ENCODE measurements at regions not wholly inside any gene's neighbourhood (a gene's known extent, or its start where the extent isn't known, plus 50 kb on each side); places are given as distances from the start of the nearest gene placed in this dataset.

DNA sequence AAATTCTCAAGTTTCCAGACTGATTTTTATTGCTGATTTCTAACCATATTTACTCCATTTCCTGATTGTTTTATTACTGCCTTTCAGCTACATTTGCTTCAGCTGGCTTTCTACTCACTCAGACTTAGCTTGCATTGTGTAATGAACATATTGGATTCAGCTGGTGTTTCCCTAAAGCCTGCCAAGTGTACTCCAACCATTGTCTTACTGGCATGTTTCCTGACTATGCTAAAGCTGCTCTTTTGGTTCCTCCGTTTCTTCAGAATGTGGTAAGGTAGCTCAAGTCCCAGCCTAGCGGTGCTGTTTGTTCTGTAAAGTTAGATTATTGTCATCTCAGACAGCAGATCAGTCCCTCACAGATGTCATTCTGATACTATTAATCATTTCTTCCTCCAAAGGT, 53.1 kb upstream of the GLRA2 start:
- intact Hi-C loops (cut with micrococcal nuclease) = no loop called here

DNA sequence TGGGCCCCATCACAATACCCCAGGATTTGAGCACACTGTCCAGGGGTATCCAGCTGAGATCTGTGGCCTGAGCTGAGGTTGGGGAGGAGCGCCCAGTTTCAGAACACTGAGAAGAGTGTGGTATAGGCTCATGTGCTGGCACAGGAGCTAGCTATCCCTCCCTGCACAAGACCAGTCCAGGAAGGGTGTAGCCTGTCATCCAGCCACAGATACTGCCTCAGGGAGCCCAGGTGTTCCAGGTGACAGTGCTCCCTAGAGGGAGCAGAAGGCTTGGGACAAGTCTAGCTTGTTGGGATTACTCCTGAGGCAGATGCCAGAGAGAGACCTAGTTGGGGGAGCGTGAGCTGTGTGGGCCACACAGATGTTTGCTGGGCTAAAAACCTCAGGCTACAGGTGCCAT, 79.6 kb upstream of the GLRA2 start:
- intact Hi-C loops (cut with micrococcal nuclease) = no loop called here

DNA sequence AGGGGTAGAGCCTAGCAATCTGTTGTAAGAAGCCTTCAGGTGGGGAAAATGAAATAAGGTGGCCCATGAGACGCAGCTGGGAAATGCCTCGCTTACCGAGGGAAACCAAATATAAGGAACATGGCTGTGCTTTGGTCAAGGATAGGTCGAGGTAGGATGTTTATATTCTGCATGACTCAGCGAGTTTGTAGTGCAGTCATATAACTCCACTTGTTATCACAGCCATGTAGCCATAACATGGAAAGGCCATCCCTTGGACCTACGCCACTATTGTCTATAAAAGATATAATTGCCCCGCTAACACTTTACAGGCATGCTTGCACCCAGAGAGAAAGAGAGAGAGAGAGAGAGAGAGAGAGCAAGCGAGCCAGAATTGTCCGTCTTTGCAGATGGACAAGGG, 80.9 kb upstream of the GLRA2 start:
- intact Hi-C loops (cut with micrococcal nuclease) = no loop called here

DNA sequence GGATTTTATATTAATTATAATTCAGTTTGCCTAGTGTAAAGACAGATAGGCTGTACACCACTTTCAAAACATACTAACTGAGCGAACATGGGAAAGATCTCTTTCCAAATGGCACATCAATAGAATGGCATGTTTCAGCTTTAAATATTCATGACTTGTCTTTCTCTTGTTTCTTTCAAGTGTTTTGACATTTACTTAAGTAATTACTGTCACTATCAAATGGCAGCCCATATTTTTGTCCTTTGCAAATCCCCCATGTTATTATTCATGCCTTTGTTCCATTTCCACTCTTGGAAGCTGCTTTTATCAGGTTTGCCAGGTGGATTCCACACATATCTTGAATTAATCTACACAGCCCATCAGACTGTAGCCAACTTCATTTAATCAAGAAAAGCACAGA, 89.2 kb upstream of the GLRA2 start:
- intact Hi-C loops (cut with micrococcal nuclease) = no loop called here

DNA sequence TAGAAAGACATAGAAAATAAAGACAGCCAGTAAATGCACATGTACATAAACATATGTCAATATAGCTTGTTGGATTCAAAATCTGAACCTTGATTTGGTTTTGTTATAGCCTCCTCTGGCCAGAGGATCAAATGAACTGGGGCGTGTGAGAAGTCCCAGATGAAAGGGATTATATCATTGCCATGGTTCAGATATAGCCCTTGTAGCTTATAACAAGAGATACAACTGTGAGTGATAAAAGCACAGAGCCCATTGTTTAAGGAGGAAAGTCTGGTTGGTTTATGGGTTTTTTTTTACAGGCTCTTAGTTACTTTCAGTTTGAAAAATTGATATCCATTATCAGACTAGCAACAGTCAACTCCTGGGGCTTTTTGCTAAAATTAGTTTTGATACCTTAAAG, 101.7 kb upstream of the GLRA2 start:
- intact Hi-C loops (cut with micrococcal nuclease) = no loop called here

DNA sequence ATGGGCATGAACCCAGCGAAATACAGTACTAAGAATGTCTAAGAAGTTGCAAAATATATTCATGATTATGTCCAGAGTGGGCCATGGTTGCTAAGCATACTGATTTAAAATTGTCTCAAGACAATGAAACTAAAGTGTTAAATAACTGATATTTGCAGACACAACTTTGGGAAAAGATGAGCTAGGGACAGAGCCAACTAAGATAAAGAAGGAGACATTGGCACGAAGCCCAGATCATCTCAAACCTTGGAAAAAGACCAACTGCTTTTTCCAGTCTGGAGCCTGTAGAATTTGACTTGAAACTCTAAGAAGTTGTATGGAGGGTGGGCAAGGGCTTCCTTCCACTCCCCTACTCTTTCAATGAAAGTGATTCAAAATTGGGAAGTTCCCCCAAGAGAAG, 108.5 kb upstream of the GLRA2 start:
- intact Hi-C loops (cut with micrococcal nuclease) = no loop called here

DNA sequence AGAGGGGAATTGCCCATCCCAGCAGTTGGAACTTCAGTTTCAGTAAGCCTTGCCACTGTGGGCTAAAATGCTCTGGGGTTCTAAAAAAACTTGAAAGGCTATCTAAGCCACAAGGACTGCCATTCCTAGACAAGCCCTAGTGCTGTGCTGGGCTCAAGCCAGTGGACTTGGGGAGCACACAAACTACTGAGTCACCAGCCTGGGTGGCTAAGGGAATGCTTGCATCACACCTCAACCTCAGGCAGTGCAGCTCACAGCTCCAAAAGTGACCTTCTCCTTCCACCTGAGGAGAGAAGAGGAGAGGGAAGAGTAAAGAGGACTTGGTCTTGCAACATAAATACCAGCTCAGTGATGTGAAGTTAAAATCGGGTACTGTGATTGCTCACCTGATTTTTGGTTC, 116.7 kb upstream of the GLRA2 start:
- intact Hi-C loops (cut with micrococcal nuclease) = no loop called here

DNA sequence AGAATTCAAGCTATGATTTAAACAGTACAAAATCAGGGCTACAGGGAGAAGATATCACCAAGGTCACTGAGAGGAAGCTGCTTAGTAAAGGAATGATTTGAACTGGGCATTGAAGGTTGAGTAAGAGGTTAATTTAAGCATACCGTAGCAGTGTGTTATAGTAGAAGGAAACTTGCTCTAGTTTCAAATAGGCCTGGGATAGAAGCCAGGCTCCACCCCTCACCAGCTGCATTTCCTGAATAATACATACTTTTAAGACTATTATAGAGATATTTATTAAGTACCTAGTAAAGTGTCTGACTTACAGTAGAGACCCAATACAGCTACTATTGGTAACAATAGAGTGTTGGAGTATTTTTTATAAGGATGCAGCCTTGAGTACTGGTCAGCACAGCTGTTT, 118.0 kb upstream of the GLRA2 start:
- intact Hi-C loops (cut with micrococcal nuclease) = no loop called here

DNA sequence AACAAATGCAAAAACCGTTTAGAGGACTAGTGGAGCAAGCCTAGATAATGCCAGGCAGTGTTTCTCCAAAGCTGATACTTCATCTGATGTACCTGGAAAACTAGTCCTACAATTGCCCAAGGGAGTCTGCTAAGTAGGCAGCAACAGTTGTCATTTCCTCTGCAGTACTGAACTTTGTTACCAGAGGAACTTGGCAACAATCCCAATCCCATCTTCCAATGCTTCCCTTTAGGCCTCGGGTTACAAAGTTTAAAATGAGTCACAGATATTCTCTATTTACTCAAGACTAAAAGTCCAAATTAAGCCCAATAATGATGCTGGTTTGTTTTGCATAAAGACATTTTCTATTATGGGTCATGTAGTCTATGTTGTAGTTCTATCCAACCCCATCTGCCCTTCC, 120.0 kb upstream of the GLRA2 start:
- intact Hi-C loops (cut with micrococcal nuclease) = no loop called here

DNA sequence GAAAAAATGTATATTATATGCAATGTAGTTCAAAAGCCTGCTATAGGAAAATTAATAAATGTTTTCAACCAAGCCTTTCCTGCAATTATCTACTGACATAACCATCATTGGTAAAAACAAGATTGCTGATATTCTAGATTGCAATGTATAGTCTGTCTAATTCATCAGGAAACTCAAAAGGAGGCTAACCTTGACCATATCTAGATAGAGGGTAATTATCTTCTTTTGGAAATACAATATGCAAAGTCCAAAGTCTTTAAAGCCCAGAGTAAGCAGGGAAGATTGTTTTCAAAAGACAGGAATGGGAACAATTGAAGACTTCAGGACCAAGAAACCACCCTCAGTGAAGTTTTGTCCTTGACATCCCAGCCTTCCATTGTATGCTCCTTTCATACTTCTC, 123.1 kb upstream of the GLRA2 start:
- intact Hi-C loops (cut with micrococcal nuclease) = no loop called here

DNA sequence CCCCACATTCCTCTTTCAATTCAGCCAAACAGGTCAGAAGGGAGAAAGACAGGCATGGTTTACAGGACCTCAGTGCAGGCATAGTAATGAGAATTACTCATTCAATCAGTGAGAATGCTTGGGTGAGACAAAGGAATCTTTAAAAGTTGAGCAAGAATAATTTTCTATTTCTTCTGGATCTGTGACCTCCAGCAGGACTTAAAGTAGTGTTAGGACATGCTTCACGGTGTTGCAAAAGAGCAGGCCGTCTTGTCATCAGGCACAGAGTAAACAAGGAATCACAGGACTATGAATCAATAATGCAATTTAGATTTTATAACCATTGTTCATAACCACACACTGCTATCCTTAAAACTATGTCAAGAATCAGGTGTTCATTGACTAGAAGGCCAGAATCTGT, 130.6 kb upstream of the GLRA2 start:
- intact Hi-C loops (cut with micrococcal nuclease) = no loop called here

DNA sequence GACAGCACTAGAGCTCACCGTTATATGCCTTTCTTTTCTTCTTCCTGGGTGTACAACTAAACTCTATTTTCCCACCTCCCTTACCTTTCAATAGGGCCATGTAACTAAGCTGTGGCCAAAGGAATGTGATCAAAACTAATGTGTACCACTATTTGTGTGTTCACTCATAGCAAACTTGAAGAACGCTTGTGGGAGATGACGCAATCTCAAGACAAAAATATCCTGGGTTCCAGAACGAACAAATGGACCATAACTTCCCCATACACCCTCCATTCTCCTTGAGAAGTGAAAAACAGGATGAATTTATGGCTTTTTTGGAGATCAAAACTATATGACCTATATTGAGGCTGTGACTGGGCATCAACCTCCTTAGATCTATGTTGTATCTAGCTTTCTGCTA, 139.7 kb upstream of the GLRA2 start:
- intact Hi-C loops (cut with micrococcal nuclease) = no loop called here

DNA sequence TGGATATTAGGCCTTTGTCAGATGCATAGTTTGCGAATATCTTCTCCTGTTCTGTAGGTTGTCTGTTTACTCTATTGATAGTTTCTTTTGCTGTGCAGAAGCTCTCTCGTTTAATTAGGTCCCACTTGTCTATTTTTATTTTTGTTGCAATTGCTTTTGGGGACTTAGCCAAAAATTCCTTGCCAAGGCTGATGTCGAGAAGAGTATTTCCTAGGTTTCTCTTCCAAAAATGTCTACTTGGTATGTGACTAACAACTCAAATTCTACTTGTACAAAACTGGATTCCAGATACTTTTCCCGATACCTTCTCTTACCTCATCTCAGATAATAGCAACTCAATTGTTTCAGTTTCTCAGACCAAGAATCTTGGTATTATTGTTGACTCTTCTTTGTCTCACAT, 142.4 kb upstream of the GLRA2 start:
- intact Hi-C loops (cut with micrococcal nuclease) = no loop called here

DNA sequence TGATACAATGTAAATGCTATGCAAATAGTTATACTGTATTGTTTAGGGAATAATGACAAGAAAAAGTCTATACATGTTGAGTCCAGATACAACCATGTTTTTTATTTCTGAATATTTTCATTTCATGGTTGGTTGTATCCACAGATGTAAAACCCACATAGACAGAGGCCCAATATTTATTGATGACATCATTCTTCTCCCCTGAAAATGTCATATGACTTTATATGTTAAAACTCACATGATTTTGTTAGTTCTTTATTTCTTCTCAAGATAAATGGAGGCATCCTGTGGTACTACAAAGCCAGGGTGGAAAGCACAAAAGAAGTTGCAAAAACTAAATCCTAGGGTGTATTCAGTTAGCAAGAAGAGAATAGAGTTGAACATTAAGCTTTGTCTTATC, 149.3 kb upstream of the GLRA2 start:
- intact Hi-C loops (cut with micrococcal nuclease) = no loop called here

DNA sequence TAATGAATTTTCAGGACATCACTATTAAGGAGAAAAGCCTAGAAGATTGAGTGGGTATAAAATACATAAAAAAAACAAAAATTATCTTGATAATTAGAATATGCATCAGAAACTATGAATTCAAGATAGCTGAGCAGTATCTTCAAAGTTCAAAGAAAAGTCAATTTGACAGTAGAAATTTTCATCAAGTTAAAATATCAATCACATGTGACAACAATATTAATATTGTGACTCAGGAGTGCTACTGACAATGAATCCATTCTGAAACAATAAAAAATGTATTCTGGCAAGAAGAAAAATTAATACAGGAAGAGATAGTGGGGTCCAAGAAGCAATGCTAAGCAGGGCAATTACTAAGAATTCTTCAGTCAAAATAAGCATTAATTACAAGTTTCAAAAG, 151.9 kb upstream of the GLRA2 start:
- intact Hi-C loops (cut with micrococcal nuclease) = no loop called here

DNA sequence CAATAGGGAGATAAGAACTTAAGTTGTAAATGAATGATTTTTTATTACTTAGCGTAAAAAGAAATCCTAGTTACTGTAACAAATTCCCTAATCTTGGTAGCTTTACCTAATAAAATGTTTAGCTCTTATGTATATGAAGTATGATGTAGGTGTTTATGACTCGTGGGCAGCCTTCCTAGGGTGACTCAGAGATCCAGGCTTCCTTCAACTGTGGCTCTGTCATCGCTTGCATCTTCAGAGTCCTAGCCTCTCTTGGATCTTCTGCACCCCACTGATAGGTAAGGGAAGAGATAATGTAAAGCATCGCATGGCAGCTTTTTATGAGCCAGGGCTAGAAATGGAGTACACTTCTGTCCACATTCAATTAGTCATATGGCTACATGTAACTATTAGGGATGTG, 165.6 kb upstream of the GLRA2 start:
- intact Hi-C loops (cut with micrococcal nuclease) = no loop called here

DNA sequence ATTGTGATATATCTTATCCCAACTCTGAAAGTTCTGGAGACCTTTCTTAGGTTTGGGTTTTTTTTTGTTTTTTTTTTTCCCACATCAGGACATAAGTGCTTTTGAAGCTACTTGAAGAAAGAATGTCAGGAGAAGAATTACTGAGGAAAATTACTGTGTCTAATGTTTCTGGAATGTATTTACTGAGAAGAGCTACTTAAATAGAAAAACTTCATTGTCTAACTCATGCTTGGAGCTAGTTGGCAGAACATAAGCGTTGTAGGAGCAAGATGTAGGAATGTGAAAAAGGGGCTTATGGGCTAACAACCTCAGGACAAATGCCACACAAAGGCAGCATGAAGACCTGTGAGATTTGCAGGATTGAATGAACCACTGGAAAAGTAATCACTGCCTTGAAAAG, 166.6 kb upstream of the GLRA2 start:
- intact Hi-C loops (cut with micrococcal nuclease) = no loop called here

DNA sequence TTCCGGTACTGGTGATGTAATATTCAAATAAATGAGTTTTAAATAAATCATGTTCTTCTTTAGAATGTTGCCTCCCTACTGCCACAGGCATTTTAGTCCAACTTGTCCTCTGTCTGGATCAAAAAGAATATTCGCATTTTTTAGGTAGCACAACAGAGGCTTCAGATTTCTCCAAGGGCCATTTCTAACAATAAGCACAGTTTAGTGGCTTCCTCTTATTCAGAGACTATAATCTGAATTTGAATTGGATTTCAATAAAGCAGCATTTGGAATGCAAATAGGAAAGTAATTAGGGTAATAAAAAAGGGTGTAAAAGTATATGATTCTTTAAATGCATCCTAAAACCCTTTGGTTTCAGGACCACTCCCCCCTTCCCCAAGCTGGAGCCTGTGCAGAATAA, 167.9 kb upstream of the GLRA2 start:
- intact Hi-C loops (cut with micrococcal nuclease) = no loop called here

DNA sequence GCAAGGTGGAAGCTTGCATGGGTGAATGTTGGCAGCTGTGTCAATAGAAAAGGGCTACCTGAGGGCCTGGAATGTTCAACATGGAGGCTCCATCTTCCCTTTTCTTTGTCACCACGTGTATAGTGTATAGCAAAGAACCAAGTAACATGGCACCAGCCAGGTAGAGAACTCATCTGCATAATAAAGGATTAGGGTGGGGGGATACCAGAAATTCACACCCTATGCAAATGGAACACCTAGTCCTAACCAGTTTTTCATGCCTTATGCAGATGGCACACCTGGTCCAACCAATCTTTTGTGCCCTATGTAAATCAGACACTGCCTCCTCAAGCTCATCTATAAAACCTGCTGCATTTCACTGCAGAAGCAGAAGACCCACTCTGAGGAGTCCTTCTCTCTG, 169.6 kb upstream of the GLRA2 start:
- intact Hi-C loops (cut with micrococcal nuclease) = no loop called here

DNA sequence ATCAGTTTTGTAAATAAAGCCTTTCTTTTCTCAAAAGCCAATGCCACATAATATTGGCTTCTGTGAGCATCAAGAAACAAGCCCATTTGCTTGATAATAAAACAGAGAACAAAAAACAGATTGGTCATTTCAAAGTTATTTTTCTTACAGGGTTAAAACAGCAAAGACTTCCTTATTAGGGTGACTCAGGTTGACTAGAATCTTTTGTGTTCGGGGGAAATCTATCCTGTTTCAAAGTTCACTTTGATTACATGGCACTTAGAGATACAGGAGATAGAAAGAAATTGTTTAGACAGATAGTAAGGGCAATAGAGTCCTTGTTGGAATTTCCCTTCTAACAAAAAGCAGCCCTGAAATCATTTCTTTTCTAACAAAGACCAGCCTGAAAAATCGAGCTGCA, 170.0 kb upstream of the GLRA2 start:
- intact Hi-C loops (cut with micrococcal nuclease) = no loop called here

DNA sequence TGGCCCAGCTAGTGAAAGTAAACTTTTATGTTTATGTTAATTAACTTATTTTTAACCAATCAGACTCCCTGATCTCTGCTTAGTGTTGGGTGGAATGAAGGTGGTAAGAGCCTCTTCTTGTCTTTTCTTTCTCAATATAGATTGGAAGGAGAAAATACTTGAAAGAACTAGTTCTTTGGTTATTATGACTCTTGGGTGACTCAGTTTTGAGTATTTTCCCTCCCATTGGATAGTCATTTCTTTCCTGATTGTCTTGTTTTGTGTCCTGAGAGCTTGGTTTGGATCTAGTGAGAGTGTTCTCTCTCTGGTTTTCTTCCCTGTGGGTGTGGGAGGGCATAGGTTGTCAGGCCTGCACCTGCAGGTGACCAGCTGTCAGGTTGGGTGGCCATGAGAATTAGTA, 172.0 kb upstream of the GLRA2 start:
- intact Hi-C loops (cut with micrococcal nuclease) = no loop called here

DNA sequence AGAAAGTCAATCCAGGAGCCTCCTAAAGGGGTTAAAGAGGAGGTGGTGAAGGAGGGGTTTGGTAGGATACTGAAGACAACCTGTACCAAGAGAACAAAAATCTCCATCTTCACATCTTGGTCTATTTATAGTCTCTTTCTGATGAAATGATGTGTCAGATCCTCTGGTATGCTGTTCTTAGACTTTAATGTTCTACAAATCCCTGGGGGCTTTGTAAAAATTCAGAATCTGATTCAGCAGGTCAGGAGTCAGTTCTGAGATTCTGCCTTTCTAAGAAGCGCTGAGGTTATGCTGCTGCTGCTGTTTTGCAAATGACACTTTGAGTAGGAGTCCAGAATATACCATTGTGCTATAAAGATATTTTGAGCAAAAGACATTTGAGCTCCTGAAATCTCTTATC, 172.9 kb upstream of the GLRA2 start:
- intact Hi-C loops (cut with micrococcal nuclease) = no loop called here

DNA sequence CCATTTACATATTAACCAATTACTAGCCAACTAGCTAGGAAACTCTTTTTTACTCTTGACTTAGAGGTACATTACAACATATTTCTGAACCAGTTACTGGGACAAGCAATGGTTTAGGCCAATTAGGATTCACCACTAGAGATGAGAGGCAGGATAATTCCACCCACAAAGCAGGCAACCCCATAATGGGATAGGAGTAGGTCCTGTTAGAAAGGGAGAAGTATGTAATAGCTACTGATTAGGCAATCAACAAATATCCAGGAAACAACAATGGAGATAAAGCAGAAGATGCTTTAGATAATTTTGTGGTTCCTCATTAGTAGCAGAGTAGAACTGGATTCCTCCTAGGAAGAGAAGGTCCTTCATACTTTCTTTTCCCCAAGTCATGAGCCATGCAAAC, 173.8 kb upstream of the GLRA2 start:
- intact Hi-C loops (cut with micrococcal nuclease) = no loop called here

DNA sequence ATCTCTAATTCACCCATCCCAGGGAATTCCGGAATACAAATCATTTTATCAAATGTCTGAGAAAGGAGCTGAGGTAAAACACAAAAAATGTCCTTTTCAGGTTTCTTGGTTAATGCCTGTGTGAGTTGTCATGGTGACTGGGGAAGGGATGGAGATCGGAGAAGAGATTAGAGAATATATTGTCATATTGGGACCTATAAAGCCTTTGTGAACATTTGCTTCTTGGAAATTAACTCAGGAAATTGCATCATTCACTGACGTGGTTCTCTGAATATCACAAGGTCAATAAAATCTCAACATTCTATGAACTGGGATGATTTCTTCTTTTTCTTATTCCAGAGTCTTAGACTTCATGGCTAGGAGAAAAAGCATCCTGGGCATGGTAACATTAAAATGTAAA, 174.8 kb upstream of the GLRA2 start:
- intact Hi-C loops (cut with micrococcal nuclease) = no loop called here

DNA sequence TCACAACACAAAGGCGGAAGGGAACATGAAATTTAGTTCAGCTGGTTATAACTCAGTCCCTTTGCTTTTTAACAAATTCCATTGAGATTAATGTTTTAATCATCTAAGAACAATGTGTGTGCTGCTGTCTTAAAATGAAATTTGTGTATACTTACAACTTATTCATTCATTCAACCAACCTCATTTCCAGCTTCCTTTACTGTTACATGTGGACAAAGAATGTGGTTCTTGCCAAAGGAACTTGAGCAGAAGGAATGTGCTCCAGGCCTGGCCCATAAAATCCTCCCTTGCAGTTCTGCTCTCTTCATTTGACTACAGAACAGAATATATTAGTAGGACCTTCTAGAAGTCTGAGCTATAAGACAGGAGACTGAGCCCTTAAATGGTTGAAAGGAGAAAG, 176.8 kb upstream of the GLRA2 start:
- intact Hi-C loops (cut with micrococcal nuclease) = no loop called here
